Pancreas (tissue), 10 donors: ENCODE measurements at regions not wholly inside any gene's neighbourhood (a gene's known extent, or its start where the extent isn't known, plus 50 kb on each side); places are given as distances from the start of the nearest gene placed in this dataset.

Experiments used
- ATAC-seq, 4 donors: fragments of 200-7000 bp; cut with Tn5 transposase; one replicate each; pipeline versions ENCODE4 v1.8.0 to v1.9.1; 2020; ENCODE audit warnings: mild to moderate bottlenecking in 4 of 4, moderate library complexity in 4 of 4
- DNase-seq, 6 donors: peaks; one replicate each; pipeline ENCODE4 v3.0.0-alpha.2; 2020
- FAIRE-seq: peaks from 2 replicates; lab custom pipeline; 2012; peaks lifted over from hg19 to GRCh38; lab: Jason Lieb, UNC
- H3K27ac ChIP-seq, 4 donors: fragments of 200-600 bp; sonication (generic); 1 replicate in 3 of 4; 2 replicates in 1 of 4; pipeline versions ENCODE4 v1.5.0 to v1.8.0; 2020
- H3K27me3 ChIP-seq, 4 donors: fragments of 200-600 bp; one replicate each; pipeline ENCODE4 v1.8.0; 2021
- H3K36me3 ChIP-seq, 3 donors: fragments of 200-600 bp; sonication (generic) in 1 of 3; one replicate each; pipeline versions ENCODE4 v1.5.0 to v1.8.0; 2020 to 2021
- H3K4me1 ChIP-seq, 3 donors: fragments of 200-600 bp; one replicate each; pipeline ENCODE4 v1.8.0; 2021
- H3K4me3 ChIP-seq, 4 donors: fragments of 200-600 bp; sonication (generic) in 2 of 4; one replicate each; pipeline versions ENCODE4 v1.5.0 to v1.8.0; 2020 to 2021
- H3K9me3 ChIP-seq, 4 donors: fragments of 200-600 bp; one replicate each; pipeline ENCODE4 v1.8.0; 2021
- whole genome bisulfite sequencing, 2 donors: extraction: QIAGEN DNeasy Blood & Tissue Kit; methylation state at CpG; one replicate each; pipeline ENCODE4 v1.1.7; 2013; 5-methylcytosine and 5-hydroxymethylcytosine counted together
- intact Hi-C, 3 donors: fragments of 100-400 bp; cut with DNase I; formaldehyde crosslinking; loops; one replicate each; pipeline versions ENCODE4 v1.11.1 to v1.14.2; 2022
- TF ChIP-seq, protein P1 (sequence below), 4 donors: fragments of 200-600 bp; sonication (generic) in 3 of 4; IDR thresholded peaks; one replicate each; pipeline versions ENCODE4 v1.5.0 to v1.8.0; 2021; ENCODE audit warnings: antibody characterized with exemption in 4 of 4
- donor health status: healthy with polysubstance abuse.
- donor health status: DM: no; HTN: no; CAD: no; lungs with moderate emphysema.
- donor health status: DM: no; HTN: no; CAD: no.
- donor health status: control.
- donor health status: control.
- donor health status: Bipolar disorder and iron deficiency.
- donor health status: DM: yes; HTN: yes; CAD: no.
- donor health status: DM: no; HTN: no; CAD: no.
- donor health status: DM: no; HTN: no; CAD: no.
- donor health status: DM: yes; HTN: yes; CAD: no.

DNA sequence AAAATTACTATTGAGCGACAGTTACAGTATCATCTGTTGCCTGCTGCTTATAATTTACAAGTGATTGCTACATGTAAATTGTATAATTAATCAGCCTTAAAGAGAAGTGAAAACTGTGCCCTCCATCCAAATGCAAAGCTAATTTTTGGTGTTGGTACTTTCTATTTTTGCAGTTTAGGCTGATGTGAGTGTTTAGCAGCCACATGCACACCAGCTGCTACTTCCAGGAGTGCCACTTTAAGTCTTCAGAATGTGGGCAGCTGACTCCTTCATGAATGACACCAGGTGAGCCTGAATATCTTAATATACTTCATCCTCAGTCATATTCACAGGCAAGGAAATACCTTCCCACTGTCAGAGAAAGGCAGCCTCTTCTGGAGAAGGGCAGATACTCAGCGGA is 149.8 kb upstream of the RASGEF1B start:
- ATAC-seq = no peak
- Histone ChIP-seq H3K36me3 (no peaks in the 10 kb centered on the region), H3K27ac (no peak overlapping the region), H3K4me3 (no peak overlapping the region), H3K4me1 (peaks cover 3 to 21% (median 13%) of the 10 kb centered on the region in 3 donors), H3K27me3 (no peaks in the 10 kb centered on the region), H3K9me3 (no peaks in the 10 kb centered on the region)
- intact Hi-C loops = no loop called here
- WGBS, 2 donors = 47 to 48% methylated on average over 2 of the region's 2 CpGs
- FAIRE-seq = no peak
- TF ChIP-seq, protein P1, sequence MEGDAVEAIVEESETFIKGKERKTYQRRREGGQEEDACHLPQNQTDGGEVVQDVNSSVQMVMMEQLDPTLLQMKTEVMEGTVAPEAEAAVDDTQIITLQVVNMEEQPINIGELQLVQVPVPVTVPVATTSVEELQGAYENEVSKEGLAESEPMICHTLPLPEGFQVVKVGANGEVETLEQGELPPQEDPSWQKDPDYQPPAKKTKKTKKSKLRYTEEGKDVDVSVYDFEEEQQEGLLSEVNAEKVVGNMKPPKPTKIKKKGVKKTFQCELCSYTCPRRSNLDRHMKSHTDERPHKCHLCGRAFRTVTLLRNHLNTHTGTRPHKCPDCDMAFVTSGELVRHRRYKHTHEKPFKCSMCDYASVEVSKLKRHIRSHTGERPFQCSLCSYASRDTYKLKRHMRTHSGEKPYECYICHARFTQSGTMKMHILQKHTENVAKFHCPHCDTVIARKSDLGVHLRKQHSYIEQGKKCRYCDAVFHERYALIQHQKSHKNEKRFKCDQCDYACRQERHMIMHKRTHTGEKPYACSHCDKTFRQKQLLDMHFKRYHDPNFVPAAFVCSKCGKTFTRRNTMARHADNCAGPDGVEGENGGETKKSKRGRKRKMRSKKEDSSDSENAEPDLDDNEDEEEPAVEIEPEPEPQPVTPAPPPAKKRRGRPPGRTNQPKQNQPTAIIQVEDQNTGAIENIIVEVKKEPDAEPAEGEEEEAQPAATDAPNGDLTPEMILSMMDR (IDR thresholded peaks at IDR 0.05) = no peak
- DNase-seq = no peak

GRCh38 chr4:81620442-81620841 is 148.7 kb upstream of the RASGEF1B start:
- Histone ChIP-seq H3K4me1 (peaks cover 3 to 21% (median 13%) of the 10 kb centered on the region in 3 donors), H3K27me3 (no peaks in the 10 kb centered on the region), H3K9me3 (no peaks in the 10 kb centered on the region), H3K4me3 (no peak overlapping the region), H3K36me3 (no peaks in the 10 kb centered on the region), H3K27ac (no peak overlapping the region)
- TF ChIP-seq, protein P1 (IDR thresholded peaks at IDR 0.05) = no peak
- no peak for DNase-seq
- intact Hi-C loops = no loop called here
- no peak for ATAC-seq
- WGBS, 2 donors = 61 to 85% methylated on average over 1 of the region's 1 CpG
- no peak for FAIRE-seq

GRCh38 chr4:81617545-81617944 is 145.8 kb upstream of the RASGEF1B start:
- H3K36me3 ChIP-seq = no peaks in the 10 kb centered on the region
- H3K27me3 ChIP-seq = no peaks in the 10 kb centered on the region
- intact Hi-C loops = no loop called here
- H3K9me3 ChIP-seq = no peaks in the 10 kb centered on the region
- no peak for FAIRE-seq
- WGBS, 2 donors = 68 to 90% methylated on average over 1 of the region's 1 CpG
- no peak overlapping the region for H3K27ac ChIP-seq
- no peak overlapping the region for H3K4me3 ChIP-seq
- TF ChIP-seq, protein P1 (IDR thresholded peaks at IDR 0.05) = no peak
- DNase-seq = no peak
- no peak for ATAC-seq
- peaks cover 0 to 8% (median 3%) of the 10 kb centered on the region in 3 donors for H3K4me1 ChIP-seq

DNA sequence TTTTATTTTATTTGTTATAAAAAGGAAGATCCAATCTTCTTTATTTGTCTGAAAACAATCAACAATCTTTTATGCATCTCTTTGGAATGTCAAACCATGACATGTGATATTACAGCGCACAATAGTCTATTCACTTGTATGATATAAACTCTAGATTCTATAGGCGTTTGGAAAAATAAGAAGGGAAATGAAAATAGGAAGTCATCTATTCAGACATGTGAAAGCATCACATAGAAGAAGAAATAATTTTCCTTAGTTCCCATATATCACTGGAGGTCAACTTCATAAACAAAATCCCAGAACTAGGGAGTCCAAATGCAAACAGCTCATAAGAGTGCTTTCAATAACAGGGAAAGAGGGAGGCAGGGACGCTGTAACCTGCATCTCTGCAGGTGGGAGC is 139.5 kb upstream of the RASGEF1B start:
- no peak for DNase-seq
- H3K27me3 ChIP-seq = no peaks in the 10 kb centered on the region
- intact Hi-C loops = no loop called here
- TF ChIP-seq, protein P1 (IDR thresholded peaks at IDR 0.05) = no peak
- H3K4me3 ChIP-seq = no peak overlapping the region
- no peak for ATAC-seq
- H3K36me3 ChIP-seq = no peaks in the 10 kb centered on the region
- H3K4me1 ChIP-seq = no peaks in the 10 kb centered on the region
- FAIRE-seq = no peak
- 68 to 70% methylated on average over 3 of the region's 3 CpGs for WGBS, 2 donors
- H3K9me3 ChIP-seq = no peaks in the 10 kb centered on the region
- H3K27ac ChIP-seq = no peak overlapping the region

GRCh38 chr4:81609844-81610243 is 138.1 kb upstream of the RASGEF1B start:
- Histone ChIP-seq H3K36me3 (no peaks in the 10 kb centered on the region), H3K4me3 (no peak overlapping the region), H3K4me1 (no peaks in the 10 kb centered on the region), H3K27ac (no peak overlapping the region), H3K27me3 (no peaks in the 10 kb centered on the region), H3K9me3 (no peaks in the 10 kb centered on the region)
- FAIRE-seq (no peak), DNase-seq (no peak), ATAC-seq (no peak)
- 75 to 89% methylated on average over 2 of the region's 2 CpGs for WGBS, 2 donors
- TF ChIP-seq, protein P1 (IDR thresholded peaks at IDR 0.05) = no peak
- intact Hi-C loops = no loop called here
